ENCODE measurements at regions not wholly inside any gene's neighbourhood (a gene's known extent, or its start where the extent isn't known, plus 50 kb on each side); places are given as distances from the start of the nearest gene placed in this dataset.
"Not testable (repeated sequence)": the region's sequence is repeated elsewhere in the genome, so short reads cannot be mapped to it uniquely, and the experiment has no call there.

GRCh38 chr5:157936776-157937501, 78.0 kb upstream of the CLINT1 start:
- TF ChIP-seq CTCF, POLR2A (IDR thresholded peaks at IDR 0.05): not testable (repeated sequence)

Measured in lower leg skin (tissue), 3 donors.